ENCODE measurements at regions not wholly inside any gene's neighbourhood (a gene's known extent, or its start where the extent isn't known, plus 50 kb on each side); places are given as distances from the start of the nearest gene placed in this dataset.

GRCh38 chr6:169933251-169933821 is 181.9 kb downstream of the ERMARD start:
- TF ChIP-seq CTCF (IDR thresholded peaks at IDR 0.05) (no peak), POLR2A (IDR thresholded peaks at IDR 0.05) (no peak)
